Cerebellar cortex (tissue), 1 donor: ENCODE measurements at regions not wholly inside any gene's neighbourhood (a gene's known extent, or its start where the extent isn't known, plus 50 kb on each side); places are given as distances from the start of the nearest gene placed in this dataset.

Experiments used
- DNase-seq: peaks from one replicate; pipeline ENCODE4 v3.0.0-alpha.2; 2015; ENCODE audit warnings: low spot score

DNA sequence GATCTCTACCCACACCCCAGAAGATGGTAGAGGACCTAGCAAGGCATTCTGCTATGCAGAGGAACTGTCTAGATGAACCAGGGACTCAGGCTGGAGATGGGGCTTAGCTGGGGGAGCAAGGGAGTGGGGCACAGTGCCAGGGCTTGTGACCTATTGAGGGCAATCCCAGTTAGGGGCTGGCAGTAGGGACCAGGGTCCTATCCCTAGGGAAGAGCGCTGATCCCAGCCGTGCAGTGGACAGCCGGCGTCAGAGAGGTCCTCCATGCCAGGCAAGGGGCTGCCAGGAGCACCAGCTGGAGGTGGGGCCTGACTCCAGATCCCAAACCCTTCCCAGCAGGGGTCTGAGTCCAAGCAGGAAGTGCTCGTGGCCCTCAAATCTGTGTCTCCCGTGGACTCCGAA is 52.7 kb upstream of the NEURL1B start:
- DNase-seq: no peak

GRCh38 chr5:172587061-172587405 is 54.0 kb upstream of the NEURL1B start:
- no peak for DNase-seq

DNA sequence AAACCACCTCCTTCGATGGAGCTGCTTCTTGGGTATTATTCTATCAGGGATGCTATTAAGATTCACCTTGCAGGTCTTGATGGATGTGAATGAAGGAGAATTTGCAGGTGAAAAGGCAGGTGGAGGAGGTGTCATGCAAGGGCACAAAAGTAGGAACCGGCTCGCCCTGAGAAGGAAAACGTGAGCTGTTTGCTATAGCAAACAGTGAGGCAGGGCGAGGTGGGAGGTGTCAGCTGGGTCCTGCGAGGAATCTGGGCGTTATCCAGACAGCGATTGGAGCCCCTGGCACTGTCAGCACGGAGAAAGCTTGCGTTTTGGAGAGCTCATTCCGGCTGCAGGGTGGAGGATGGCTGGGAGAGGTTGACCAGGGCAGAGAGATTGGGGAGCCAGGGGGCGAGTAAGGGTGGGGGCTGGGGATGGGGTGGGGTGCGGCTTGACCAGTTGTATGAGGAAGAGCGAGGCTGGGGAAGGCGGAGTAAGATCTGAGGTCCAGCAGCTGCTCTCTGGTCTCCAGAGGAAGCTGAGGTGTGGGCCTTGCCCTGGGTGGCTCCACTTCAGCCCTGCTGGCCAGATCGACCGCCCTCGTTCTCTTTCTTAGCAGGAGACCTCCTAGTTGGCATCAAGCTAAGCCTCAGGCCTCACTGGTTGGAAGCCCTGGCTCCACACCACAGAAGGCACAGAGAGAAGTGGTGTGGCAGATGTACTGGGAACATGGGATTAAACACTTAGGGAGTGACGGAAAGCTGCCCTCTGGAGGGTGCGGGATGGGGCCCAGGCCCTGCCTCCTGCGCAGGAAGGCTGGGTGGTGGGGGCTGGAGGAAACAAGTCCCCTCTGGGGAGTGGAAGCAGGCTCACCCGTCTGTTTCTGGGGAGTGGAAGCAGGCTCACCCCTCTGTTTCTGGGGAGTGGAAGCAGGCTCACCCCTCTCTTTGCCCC is 54.7 kb upstream of the NEURL1B start:
- no peak for DNase-seq

- DNase-seq: no peak
Observed at GRCh38 chr5:172585114-172585513, 55.9 kb upstream of the NEURL1B start.

DNA sequence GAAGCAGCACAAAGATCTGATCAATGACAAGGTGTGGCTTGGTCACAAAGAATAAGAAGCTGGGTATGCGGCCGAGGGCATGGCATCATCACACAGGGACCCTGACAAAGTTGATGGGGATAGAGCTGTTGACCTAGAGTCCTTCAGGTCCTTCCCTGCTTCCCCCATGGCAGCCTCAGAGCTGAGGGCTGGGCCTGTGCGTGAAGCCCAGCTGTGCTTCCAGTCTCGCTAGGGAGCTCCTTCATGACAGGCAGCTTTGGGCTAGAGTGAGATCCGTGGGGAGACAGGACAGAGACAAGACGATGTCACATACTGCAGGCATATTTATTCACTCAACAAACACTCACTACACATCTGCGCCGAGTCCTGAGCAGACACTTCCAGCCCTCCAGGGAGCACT is 56.4 kb upstream of the NEURL1B start:
- DNase-seq: no peak

DNA sequence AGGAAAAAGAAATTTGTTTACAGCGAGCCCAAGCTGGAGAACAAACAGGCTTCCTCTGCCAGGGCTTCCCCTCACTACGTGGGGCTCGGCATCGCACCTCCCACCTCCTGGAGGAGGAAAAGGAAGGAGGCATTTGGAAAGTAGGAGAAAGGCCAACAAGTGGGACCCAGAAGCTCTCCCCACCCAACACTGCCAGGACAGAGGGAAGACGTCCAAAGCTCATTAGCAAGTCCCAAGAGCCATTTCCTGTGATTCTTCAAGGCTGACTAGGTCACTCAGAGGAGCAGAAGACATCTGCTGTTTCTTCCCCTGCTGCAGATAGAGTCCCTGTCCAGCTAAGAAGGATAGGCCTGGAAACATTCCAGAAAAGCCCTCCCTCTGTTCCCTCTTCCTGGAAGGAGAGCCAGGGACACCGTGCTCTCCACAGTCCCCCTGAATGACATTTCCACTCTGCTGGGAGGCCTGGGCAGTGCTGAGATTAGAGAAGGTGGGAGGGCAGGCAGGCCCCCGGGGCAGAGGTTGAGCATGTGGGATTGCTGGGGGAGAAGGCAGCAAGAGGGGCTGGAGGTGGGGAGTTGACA is 57.0 kb upstream of the NEURL1B start:
- no peak for DNase-seq

- DNase-seq: no peak
Observed at GRCh38 chr5:172582940-172583339, 58.1 kb upstream of the NEURL1B start.

DNA sequence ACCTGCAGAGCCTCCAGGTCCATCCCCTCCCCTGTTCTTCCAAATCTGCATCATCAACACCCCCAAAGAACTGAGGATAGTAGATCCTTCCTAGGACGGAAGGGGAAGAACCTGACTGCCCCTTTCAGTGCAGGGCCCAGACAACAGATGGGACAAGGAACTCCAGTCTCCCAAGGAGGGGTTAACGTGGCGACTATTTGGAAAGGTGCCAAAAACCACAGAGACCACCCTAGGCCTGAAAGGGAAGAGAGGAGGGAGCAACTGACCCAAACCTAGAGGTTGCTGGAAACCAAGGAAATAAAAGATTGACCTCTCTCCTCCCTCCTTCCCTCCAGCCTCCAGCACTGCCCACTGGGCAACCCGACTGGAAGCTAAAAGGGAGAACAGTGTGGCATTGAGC is 59.7 kb upstream of the NEURL1B start:
- DNase-seq: no peak

DNA sequence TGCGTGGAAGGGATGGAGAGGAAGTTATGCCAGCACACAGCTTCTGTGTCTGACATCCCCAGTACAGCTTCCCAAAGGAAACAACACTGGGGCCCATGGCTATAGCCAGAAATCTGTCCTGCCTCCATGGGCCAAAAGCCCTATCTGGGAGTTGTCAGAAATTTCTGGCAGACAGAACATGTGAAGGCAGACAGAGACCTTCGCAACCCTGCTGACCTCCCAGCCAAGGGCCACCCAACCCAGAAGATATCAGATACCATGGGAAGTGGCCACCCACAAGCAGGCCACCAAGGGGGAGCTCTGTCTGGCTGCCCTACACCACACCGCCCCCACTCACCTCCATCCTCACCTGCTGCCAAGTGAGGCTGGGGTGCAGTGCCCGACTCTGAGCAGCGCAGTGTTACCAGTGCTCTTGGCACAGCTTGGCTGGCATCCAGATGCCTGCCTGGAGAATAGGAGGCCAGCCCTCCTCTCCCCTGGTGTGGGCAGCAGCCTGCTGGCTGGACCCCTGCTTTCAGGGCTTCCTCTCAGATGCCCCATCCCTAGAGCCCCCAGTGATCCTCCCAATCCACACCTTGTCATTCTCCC is 61.6 kb upstream of the NEURL1B start:
- no peak for DNase-seq

- DNase-seq: no peak
Observed at GRCh38 chr5:172577267-172577909, 63.7 kb upstream of the NEURL1B start.

DNA sequence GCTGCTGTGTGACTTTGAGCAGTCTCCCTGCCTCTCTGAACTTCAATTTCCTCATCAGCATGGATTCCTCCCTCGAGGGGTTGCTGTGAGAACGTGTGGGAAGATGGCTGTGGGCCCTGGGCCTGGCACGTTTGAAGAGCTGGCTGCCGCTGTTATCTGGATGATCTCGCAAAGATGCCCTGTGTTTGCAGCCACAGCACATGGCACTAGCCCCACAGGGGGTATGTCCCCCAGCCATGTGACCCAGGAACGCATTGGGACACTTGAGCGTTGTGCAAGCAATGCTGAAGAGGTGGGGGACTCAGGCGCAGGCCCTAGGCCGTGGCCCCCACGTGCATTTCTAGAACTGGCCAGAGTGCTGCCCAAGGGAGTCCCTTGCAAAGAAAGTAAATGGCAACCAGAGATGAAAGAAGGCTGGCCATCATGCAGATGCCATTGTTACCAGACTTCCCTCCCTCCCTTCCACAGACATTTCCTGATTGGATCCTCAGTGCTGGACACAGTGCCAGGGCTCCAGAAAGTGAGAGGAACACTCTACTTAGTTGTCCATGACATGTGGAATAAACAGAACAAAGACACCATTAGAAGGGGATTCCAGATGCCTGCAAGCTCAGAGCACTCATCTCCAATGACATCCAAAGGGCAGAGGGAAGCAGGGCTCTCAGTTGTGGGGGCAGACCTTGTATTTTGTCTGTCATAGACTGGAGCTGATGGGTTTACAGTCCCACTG is 65.1 kb upstream of the NEURL1B start:
- no peak for DNase-seq

GRCh38 chr5:172575416-172575815 is 65.6 kb upstream of the NEURL1B start:
- DNase-seq: no peak

- no peak for DNase-seq
Observed at GRCh38 chr5:172574871-172575223, 66.2 kb upstream of the NEURL1B start.

- no peak for DNase-seq
Observed at GRCh38 chr5:172573986-172574870, 66.8 kb upstream of the NEURL1B start.

DNA sequence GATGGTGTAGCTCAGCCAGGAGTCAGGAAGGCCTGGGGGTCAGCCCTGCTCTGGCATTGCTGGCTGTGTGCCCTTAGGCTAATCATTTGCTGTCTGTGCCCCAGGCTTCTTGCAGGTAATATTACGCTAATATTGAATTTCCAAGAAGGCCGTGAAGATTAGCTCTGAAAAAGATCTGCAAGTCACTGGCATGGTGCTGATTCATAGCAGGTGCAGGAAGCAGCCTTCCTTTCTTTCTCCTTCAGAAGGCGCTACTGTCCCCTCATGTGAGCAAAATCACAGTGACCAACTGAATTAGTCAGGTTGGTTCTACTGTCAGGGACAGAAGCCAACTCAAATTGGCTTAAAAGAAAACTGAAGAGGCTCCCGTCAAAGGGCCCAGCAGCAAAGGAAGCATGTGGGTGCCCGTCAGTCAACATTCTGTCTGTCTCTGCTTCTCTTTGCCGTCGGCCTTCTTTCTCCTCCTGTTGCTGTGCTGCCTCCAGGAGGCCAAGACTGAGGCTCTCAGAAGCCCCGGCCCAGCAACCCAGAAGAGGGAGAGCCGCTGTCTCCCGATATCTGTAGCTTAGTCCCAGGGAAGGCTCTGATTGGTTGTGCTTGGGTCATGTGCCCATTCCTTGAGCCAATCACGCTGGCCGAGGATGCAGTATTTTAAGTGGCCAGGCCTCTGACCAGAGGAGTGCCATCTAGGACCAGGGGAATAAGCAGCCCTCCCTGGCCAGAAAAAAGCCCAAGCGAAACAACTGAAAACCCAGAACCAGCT is 67.8 kb upstream of the NEURL1B start:
- no peak for DNase-seq

GRCh38 chr5:172572440-172572839 is 68.6 kb upstream of the NEURL1B start:
- DNase-seq: no peak

DNA sequence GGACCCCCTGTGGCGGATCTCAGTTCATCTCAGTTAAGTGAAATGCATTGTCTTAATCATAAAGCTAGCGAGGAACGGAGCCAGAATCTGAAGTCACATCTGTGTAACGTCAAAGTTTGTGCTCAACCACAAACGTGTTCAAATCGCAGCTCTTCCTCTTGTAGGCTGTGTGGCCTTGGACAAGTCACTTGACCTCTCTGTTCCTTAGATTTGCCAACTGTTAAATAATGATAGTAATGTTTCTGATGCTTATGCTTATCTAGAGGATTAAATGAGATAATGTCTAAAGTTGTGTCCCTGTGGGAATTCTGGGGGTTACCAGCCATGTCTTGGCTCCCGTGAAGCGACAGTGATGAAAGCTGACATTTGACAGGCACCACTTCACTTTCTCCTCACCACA is 69.2 kb upstream of the NEURL1B start:
- no peak for DNase-seq

DNA sequence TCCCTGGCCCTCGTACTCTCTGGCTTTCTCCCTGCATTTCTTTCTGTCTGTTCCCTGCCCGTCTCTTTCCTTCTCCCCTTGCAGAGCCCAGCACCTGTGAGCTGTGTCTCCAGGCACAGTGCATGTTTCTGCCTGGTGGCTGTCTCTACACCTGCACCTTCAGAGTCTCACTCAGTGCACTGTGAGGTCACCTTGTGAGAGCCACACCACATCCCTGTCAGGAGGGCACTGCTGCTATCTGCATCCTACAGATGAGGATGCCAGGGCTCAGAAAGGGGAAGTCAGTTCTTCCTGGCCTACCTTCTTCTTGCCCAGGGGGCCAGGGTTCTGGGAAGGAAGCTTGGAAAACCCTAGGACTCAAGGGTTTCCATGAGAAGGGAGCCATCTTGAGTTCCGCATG is 69.7 kb upstream of the NEURL1B start:
- DNase-seq: no peak

- DNase-seq: no peak
Observed at GRCh38 chr5:172570594-172571334, 70.3 kb upstream of the NEURL1B start.
